ENCODE measurements at regions not wholly inside any gene's neighbourhood (a gene's known extent, or its start where the extent isn't known, plus 50 kb on each side); places are given as distances from the start of the nearest gene placed in this dataset.

DNA sequence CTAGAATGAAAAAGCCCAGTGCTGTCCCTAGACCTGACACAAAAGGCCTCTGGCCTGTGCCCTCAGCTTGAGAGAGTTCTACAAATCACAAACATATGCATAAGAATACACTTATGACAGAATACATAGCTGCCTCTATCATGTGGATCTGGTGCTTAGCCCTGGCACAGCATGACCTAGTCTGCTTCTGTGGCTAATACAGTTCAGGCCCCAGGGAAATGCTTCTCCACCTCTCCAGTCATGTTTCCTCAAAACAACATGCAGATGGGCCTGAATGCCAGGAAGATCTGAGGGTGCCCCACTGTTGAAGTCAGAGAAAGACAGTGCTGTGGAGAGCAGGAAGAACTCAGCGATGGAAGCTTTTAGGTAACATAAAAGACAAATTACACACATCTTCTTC, 231.9 kb upstream of the SALL1 start (continued):
- TF ChIP-seq ZNF570 (CRISPR knock-in tag; IDR thresholded peaks at IDR 0.05; ENCODE audit: borderline replicate concordance) = no peak
- no peak for TF ChIP-seq ZNF232 (CRISPR knock-in tag; IDR thresholded peaks at IDR 0.05; ENCODE audit: borderline replicate concordance)
- TF ChIP-seq ZNF441 (CRISPR knock-in tag; IDR thresholded peaks at IDR 0.05; ENCODE audit: borderline replicate concordance) = no peak
- no peak for TF ChIP-seq GABPB1 (CRISPR knock-in tag; IDR thresholded peaks at IDR 0.05)
- no peak for TF ChIP-seq MAF1 (CRISPR knock-in tag; IDR thresholded peaks at IDR 0.05; ENCODE audit: borderline replicate concordance)
- TF ChIP-seq IRF9 (CRISPR knock-in tag; IDR thresholded peaks at IDR 0.05; ENCODE audit: borderline replicate concordance) = no peak
- TF ChIP-seq, protein P1, sequence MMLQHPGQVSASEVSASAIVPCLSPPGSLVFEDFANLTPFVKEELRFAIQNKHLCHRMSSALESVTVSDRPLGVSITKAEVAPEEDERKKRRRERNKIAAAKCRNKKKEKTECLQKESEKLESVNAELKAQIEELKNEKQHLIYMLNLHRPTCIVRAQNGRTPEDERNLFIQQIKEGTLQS (CRISPR knock-in tag; IDR thresholded peaks at IDR 0.05) = no peak
- no peak for TF ChIP-seq SATB2 (CRISPR knock-in tag; IDR thresholded peaks at IDR 0.05)
- TF ChIP-seq HOXA7 (CRISPR knock-in tag; IDR thresholded peaks at IDR 0.05) = no peak

DNA sequence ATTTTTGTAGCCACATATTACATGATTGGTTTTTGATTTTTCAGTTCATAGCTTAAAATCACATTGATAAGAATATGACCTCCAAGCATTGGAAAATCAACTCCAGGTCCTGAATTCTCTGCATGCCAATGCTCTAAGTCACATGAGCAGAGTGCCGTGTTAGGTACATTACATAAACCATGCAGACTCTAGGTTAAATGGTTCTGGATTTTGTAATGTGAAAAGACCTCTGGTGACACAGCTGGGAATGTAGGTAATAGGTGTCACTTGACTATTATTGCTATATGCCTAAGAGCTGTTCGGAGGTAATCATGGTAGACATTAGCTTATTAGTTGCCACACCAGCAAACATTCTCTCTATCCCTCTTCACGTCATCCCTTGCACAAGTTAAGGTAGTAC, 231.1 kb upstream of the SALL1 start:
- in situ Hi-C loops (cut with HindIII; ENCODE audit: extremely low pct_ligation_motif_present, low pct_unique_long_range_greater_than_20kb) (loop anchor here (10.0 kb wide), 1 partner anchor 593 kb away; no protein-coding TSS in a partner anchor), intact Hi-C loops (cut with micrococcal nuclease; ENCODE audit: unreplicated experiment) (no loop called here)
- ATAC-seq (no peak; the same call in 2 of the 3 replicates), DNase-seq (ENCODE audit: low spot score) (peak; percentile 16), FAIRE-seq (no peak)
- no peak overlapping the region for H2AFZ ChIP-seq (ENCODE audit: low read length)
- no peaks in the 10 kb centered on the region for H4K20me1 ChIP-seq (ENCODE audit: insufficient read depth, low read length)
- no peaks in the 10 kb centered on the region for H3K4me1 ChIP-seq (ENCODE audit: insufficient read depth, low read length)
- no peak overlapping the region for H3K4me3 ChIP-seq (replicated peaks in 1 of 3; ENCODE audit: insufficient read depth in 1 of 3, low read depth in 2 of 3, low read length in 3 of 3)
- no peak overlapping the region for H3K27ac ChIP-seq (ENCODE audit: extremely low read length, insufficient read depth, low read length)
- H3K79me2 ChIP-seq (ENCODE audit: insufficient read depth, low read length) = no peaks in the 10 kb centered on the region
- 2% methylated on average over 3 of the region's 3 CpGs for WGBS (ENCODE audit: low lambda C conversion rate)
- peaks cover 0 to 3% of the 10 kb centered on the region in 2 experiments; a peak in 1 of 5 replicates for H3K27me3 ChIP-seq (ENCODE audit: control insufficient read depth in 1 of 2, insufficient read depth in 2 of 2, low read length in 2 of 2)
- H3K36me3 ChIP-seq (replicated peaks in 1 of 2; ENCODE audit: control insufficient read depth in 1 of 2, insufficient read depth in 2 of 2, low read length in 2 of 2) = no peaks in the 10 kb centered on the region
- BruUV-seq (replicated peaks) = no TSS peak
- POLR2A ChIA-PET = no interaction called here
- H3K4me2 ChIP-seq (ENCODE audit: low read depth, low read length) = no peak overlapping the region
- CTCF ChIA-PET (ENCODE audit: low intra/inter-chr PET ratio, low total read pairs) = no interaction called here
- no peak overlapping the region for H3K9ac ChIP-seq (ENCODE audit: insufficient read depth, low read depth, low read length)
- H3K9me3 ChIP-seq (ENCODE audit: low read length) = no peaks in the 10 kb centered on the region
- no peak for TF ChIP-seq ZNF121 (CRISPR knock-in tag; IDR thresholded peaks at IDR 0.05)
- TF ChIP-seq HMGXB3 (CRISPR knock-in tag; IDR thresholded peaks at IDR 0.05; ENCODE audit: borderline replicate concordance) = no peak
- TF ChIP-seq SRSF9 (IDR thresholded peaks at IDR 0.05; ENCODE audit: borderline replicate concordance, insufficient read depth, low read depth, low read length, poor library complexity, severe bottlenecking) = no peak
- TF ChIP-seq ESRRA (CRISPR knock-in tag; IDR thresholded peaks at IDR 0.05; ENCODE audit: low read depth) = no peak
- no peak for TF ChIP-seq ZNF383 (CRISPR knock-in tag; IDR thresholded peaks at IDR 0.05; ENCODE audit: borderline replicate concordance)
- no peak for TF ChIP-seq ZNF557 (CRISPR knock-in tag; IDR thresholded peaks at IDR 0.05)
- no peak for TF ChIP-seq ZNF567 (CRISPR knock-in tag; IDR thresholded peaks at IDR 0.05; ENCODE audit: borderline replicate concordance)
- TF ChIP-seq CREB1 (IDR thresholded peaks at IDR 0.05) = 0 out of 2 replicates have a peak, but pooled peaks have one; percentile 16
- TF ChIP-seq CREB1 (CRISPR knock-in tag; IDR thresholded peaks at IDR 0.05) = no peak
- TF ChIP-seq U2AF2 (IDR thresholded peaks at IDR 0.05; ENCODE audit: low read depth, low read length) = no peak
